GM19467 (cell line): ENCODE measurements at regions not wholly inside any gene's neighbourhood (a gene's known extent, or its start where the extent isn't known, plus 50 kb on each side); places are given as distances from the start of the nearest gene placed in this dataset.

Experiments
- ATAC-seq: cut with Tn5 transposase; IDR thresholded peaks from one replicate; pipeline ENCODE4 v1.9.1; 2021; ENCODE audit warnings: mild to moderate bottlenecking, moderate library complexity; ENCODE audit not compliant: unreplicated experiment

- no peak for ATAC-seq
These were observed 1182.7 kb downstream of the BRD1 start for GRCh38 chr22:48644997-48645396.

GRCh38 chr22:48644108-48644507 lies 1183.6 kb downstream of the BRD1 start:
- ATAC-seq: no peak

GRCh38 chr22:48643066-48643731 lies 1184.5 kb downstream of the BRD1 start:
- ATAC-seq: no peak

GRCh38 chr22:48642550-48642949 lies 1185.1 kb downstream of the BRD1 start:
- ATAC-seq: no peak

- no peak for ATAC-seq
These were observed 1185.7 kb downstream of the BRD1 start for GRCh38 chr22:48641906-48642475.

- no peak for ATAC-seq
These were observed 1186.5 kb downstream of the BRD1 start for GRCh38 chr22:48640890-48641841.

- no peak for ATAC-seq
These were observed 1187.6 kb downstream of the BRD1 start for GRCh38 chr22:48639896-48640748.

- no peak for ATAC-seq
These were observed 1188.5 kb downstream of the BRD1 start for GRCh38 chr22:48639021-48639795.

- ATAC-seq: no peak
These were observed 1190.4 kb downstream of the BRD1 start for GRCh38 chr22:48637231-48637630.

- no peak for ATAC-seq
These were observed 1190.9 kb downstream of the BRD1 start for GRCh38 chr22:48636746-48637145.

- no peak for ATAC-seq
These were observed 1191.9 kb downstream of the BRD1 start for GRCh38 chr22:48635816-48636215.

GRCh38 chr22:48635031-48635430 lies 1192.6 kb downstream of the BRD1 start:
- no peak for ATAC-seq

GRCh38 chr22:48633996-48634836 lies 1193.5 kb downstream of the BRD1 start:
- no peak for ATAC-seq

GRCh38 chr22:48632646-48633246 lies 1194.9 kb downstream of the BRD1 start:
- ATAC-seq: no peak

GRCh38 chr22:48631288-48631863 lies 1196.3 kb downstream of the BRD1 start:
- ATAC-seq: no peak

GRCh38 chr22:48630848-48631247 lies 1196.8 kb downstream of the BRD1 start:
- ATAC-seq: no peak

- ATAC-seq: no peak
These were observed 1197.3 kb downstream of the BRD1 start for GRCh38 chr22:48630433-48630754.

GRCh38 chr22:48629631-48630432 lies 1197.8 kb downstream of the BRD1 start:
- ATAC-seq: no peak
